GM12878 (cell line): ENCODE measurements at regions not wholly inside any gene's neighbourhood (a gene's known extent, or its start where the extent isn't known, plus 50 kb on each side); places are given as distances from the start of the nearest gene placed in this dataset.

ENCODE experiments used
- ATAC-seq: fragments of 200-7000 bp; cut with Tn5 transposase; 3 replicates; pipeline ENCODE4 v1.9.1; 2020; ENCODE audit warnings: mild to moderate bottlenecking, moderate library complexity
- BruUV-seq: library from RNA; stranded (reverse); fragments of 400-500 nt; replicated peaks from 2 replicates; lab custom pipeline; 2021; lab: Mats Ljungman, UMichigan
- CTCF ChIA-PET: fragments of 300-600 bp; sonication (Branson Sonifier 250); formaldehyde crosslinking; extraction: SDS; loops from one replicate; lab custom pipeline; 2021; ENCODE audit warnings: inconsistent platforms; lab: Yijun Ruan, JAX
- POLR2A ChIA-PET: fragments of 350-600 bp; formaldehyde crosslinking; extraction: SDS; loops from one replicate; lab custom pipeline; 2021; ENCODE audit warnings: inconsistent platforms; lab: Charles Lee
- RAD21 ChIA-PET: fragments of 300-600 bp; sonication (Branson Sonifier 250); formaldehyde crosslinking; loops from one replicate; lab custom pipeline; 2023; ENCODE audit warnings: antibody characterized with exemption; ENCODE audit not compliant: unreplicated experiment; lab: Charles Lee
- SMC1A ChIA-PET: fragments of 300-600 bp; sonication (Branson Sonifier 250); formaldehyde crosslinking; loops from one replicate; lab custom pipeline; 2023; ENCODE audit not compliant: unreplicated experiment, uncharacterized antibody; lab: Charles Lee
- DNase-seq: peaks from one replicate; pipeline ENCODE4 v3.0.0-alpha.2; 2011; ENCODE audit warnings: low read depth, low spot score
- FAIRE-seq: peaks from 3 replicates; lab custom pipeline; 2011; peaks lifted over from hg19 to GRCh38; lab: Jason Lieb, UNC
- H2AFZ ChIP-seq: 2 replicates; pipeline ENCODE4 v1.6.0; 2011; ENCODE audit warnings: low read depth, low read length, control low read depth; ENCODE audit not compliant: control insufficient read depth
- H3K27ac ChIP-seq: 2 replicates; pipeline ENCODE4 v1.5.1; 2011; ENCODE audit warnings: control low read depth; ENCODE audit not compliant: control insufficient read depth, insufficient read depth
- H3K27me3 ChIP-seq, 2 experiments: replicated peaks in 1 of 2; 2 replicates each; pipeline versions ENCODE4 v1.6.0 to v1.6.1; 2011; ENCODE audit warnings: low read length in 1 of 2; ENCODE audit not compliant: control insufficient read depth in 2 of 2, insufficient read depth in 2 of 2
- H3K36me3 ChIP-seq, 2 experiments: 2 replicates each; pipeline ENCODE4 v1.5.1; 2011; ENCODE audit warnings: low read length in 1 of 2; ENCODE audit not compliant: control insufficient read depth in 2 of 2, insufficient read depth in 2 of 2
- H3K4me1 ChIP-seq: 2 replicates; pipeline ENCODE4 v1.6.1; 2011; ENCODE audit warnings: mild to moderate bottlenecking, low read length, moderate library complexity, mixed read lengths; ENCODE audit not compliant: control insufficient read depth, insufficient read depth
- H3K4me2 ChIP-seq: 2 replicates; pipeline ENCODE4 v1.6.0; 2011; ENCODE audit warnings: control low read depth; ENCODE audit not compliant: control insufficient read depth, insufficient read depth
- H3K4me3 ChIP-seq: fragments of 200-600 bp; sonication (generic); 2 replicates; pipeline ENCODE4 v1.5.1; 2016
- H3K79me2 ChIP-seq: 2 replicates; pipeline ENCODE4 v1.6.0; 2011; ENCODE audit warnings: low read length; ENCODE audit not compliant: control insufficient read depth, insufficient read depth
- H3K9ac ChIP-seq: 2 replicates; pipeline ENCODE4 v1.8.0; 2011; ENCODE audit warnings: low read length, control low read depth, mixed read lengths; ENCODE audit not compliant: control insufficient read depth, insufficient read depth
- H3K9me3 ChIP-seq: replicated peaks from 3 replicates; pipeline ENCODE4 v1.5.1; 2011; ENCODE audit warnings: mild to moderate bottlenecking, low read length; ENCODE audit not compliant: control insufficient read depth, insufficient read depth
- H4K20me1 ChIP-seq: 2 replicates; pipeline ENCODE4 v1.6.0; 2011; ENCODE audit not compliant: control insufficient read depth, insufficient read depth
- IRF4 ChIP-seq: IDR thresholded peaks from 2 replicates; pipeline ENCODE4 v1.6.1; 2011; ENCODE audit warnings: low read depth, low read length
- JUNB ChIP-seq: IDR thresholded peaks from 2 replicates; pipeline ENCODE4 v1.6.1; 2016; ENCODE audit warnings: antibody characterized with exemption, mild to moderate bottlenecking
- KLF5 ChIP-seq: fragments of 450-650 bp; IDR thresholded peaks from 2 replicates; pipeline ENCODE4 v1.6.1; 2014; ENCODE audit warnings: mild to moderate bottlenecking; ENCODE audit not compliant: partially characterized antibody
- LARP7 ChIP-seq: fragments of 450-650 bp; IDR thresholded peaks from 2 replicates; pipeline ENCODE4 v1.6.1; 2017; ENCODE audit warnings: mild to moderate bottlenecking
- MEF2B ChIP-seq: fragments of 450-650 bp; IDR thresholded peaks from 2 replicates; pipeline ENCODE4 v1.6.1; 2018; ENCODE audit warnings: mild to moderate bottlenecking, moderate library complexity; ENCODE audit not compliant: partially characterized antibody, poor library complexity, severe bottlenecking
- RAD21 ChIP-seq: IDR thresholded peaks from 2 replicates; pipeline ENCODE4 v1.6.1; 2011; ENCODE audit warnings: mild to moderate bottlenecking, low read depth, low read length, moderate library complexity; ENCODE audit not compliant: insufficient read depth
- RAD51 ChIP-seq: fragments of 450-650 bp; IDR thresholded peaks from 2 replicates; pipeline ENCODE4 v1.6.1; 2016; ENCODE audit warnings: moderate library complexity, mild to moderate bottlenecking, inconsistent platforms
- REST ChIP-seq: IDR thresholded peaks from 2 replicates; pipeline ENCODE4 v1.6.1; 2012; ENCODE audit warnings: mild to moderate bottlenecking, low read depth, low read length
- SIX5 ChIP-seq: IDR thresholded peaks from 2 replicates; pipeline ENCODE4 v1.6.1; 2011; ENCODE audit warnings: mild to moderate bottlenecking, low read depth, low read length, moderate library complexity; ENCODE audit not compliant: severe bottlenecking
- SUZ12 ChIP-seq: fragments of 200-600 bp; sonication (generic); IDR thresholded peaks from one replicate; pipeline ENCODE4 v1.6.1; 2018; ENCODE audit warnings: antibody characterized with exemption, mild to moderate bottlenecking; ENCODE audit not compliant: unreplicated experiment
- TAF1 ChIP-seq: IDR thresholded peaks from 2 replicates; pipeline ENCODE4 v1.6.1; 2011; ENCODE audit warnings: mild to moderate bottlenecking, low read depth, low read length, borderline replicate concordance
- TBL1XR1 ChIP-seq: IDR thresholded peaks from 2 replicates; pipeline ENCODE4 v1.6.1; 2012; ENCODE audit warnings: low read depth, low read length, improper control_type of control experiment
- ZZZ3 ChIP-seq: IDR thresholded peaks from 2 replicates; pipeline ENCODE4 v1.6.1; 2011; ENCODE audit warnings: low read depth; ENCODE audit not compliant: control insufficient read depth, insufficient read length
- WGBS: methylation state at CpG from one replicate; pipeline ENCODE4 v1.1.6; 2016; ENCODE audit warnings: low lambda C conversion rate; ENCODE audit not compliant: insufficient replicate concordance, insufficient coverage; ENCODE audit errors: missing lambda C conversion rate; 5-methylcytosine and 5-hydroxymethylcytosine counted together
- in situ Hi-C: fragments of 300-500 bp; cut with MboI; formaldehyde crosslinking; loops from 9 replicates; pipeline ENCODE4 v1.14.3; 2018; ENCODE audit warnings: mixed read lengths
- intact Hi-C: fragments of 100-400 bp; cut with micrococcal nuclease; formaldehyde crosslinking; loops from one replicate; pipeline ENCODE4 v1.14.2; 2022; ENCODE audit not compliant: unreplicated experiment
- TF ChIP-seq, protein P1 (sequence below): fragments of 150-350 bp; IDR thresholded peaks from 2 replicates; pipeline ENCODE4 v1.6.1; 2014; ENCODE audit warnings: mild to moderate bottlenecking, low read depth, low read length

- H3K4me3 ChIP-seq, result no peak overlapping the region
- TF ChIP-seq RAD21, result no peak
- TF ChIP-seq, all 136 proteins: peak for 0
- Histone ChIP-seq H3K36me3 (no peaks in the 10 kb centered on the region), H3K79me2 (no peaks in the 10 kb centered on the region), H3K27me3 (no peaks in the 10 kb centered on the region; a peak in 1 of 4 replicates), H3K9ac (no peak overlapping the region), H4K20me1 (no peaks in the 10 kb centered on the region), H3K4me2 (no peak overlapping the region), H2AFZ (no peak overlapping the region), H3K9me3 (no peaks in the 10 kb centered on the region; the same call in 2 of the 3 replicates), H3K4me1 (no peaks in the 10 kb centered on the region), H3K27ac (no peak overlapping the region)
- BruUV-seq, result no TSS peak
- ATAC-seq, result no peak
- ChIA-PET SMC1A (no interaction called here), POLR2A (no interaction called here), RAD21 (no interaction called here), CTCF (no interaction called here)
- in situ Hi-C loops, result no loop called here
- 0% methylated on average over 2 of the region's 2 CpGs for WGBS
- intact Hi-C loops, result no loop called here
- no peak for FAIRE-seq
- DNase-seq, result no peak
These were observed 206.6 kb upstream of the DIO3 start for GRCh38 chr14:101354726-101355125.

GRCh38 chr14:101355284-101355683 is 206.0 kb upstream of the DIO3 start:
- Histone ChIP-seq H3K79me2 (no peaks in the 10 kb centered on the region), H3K4me2 (no peak overlapping the region), H4K20me1 (no peaks in the 10 kb centered on the region), H3K4me3 (no peak overlapping the region), H3K36me3 (no peaks in the 10 kb centered on the region), H3K9me3 (no peaks in the 10 kb centered on the region; the same call in 2 of the 3 replicates), H3K9ac (no peak overlapping the region), H3K27me3 (no peaks in the 10 kb centered on the region; a peak in 1 of 4 replicates), H2AFZ (no peak overlapping the region), H3K27ac (no peak overlapping the region), H3K4me1 (no peaks in the 10 kb centered on the region)
- in situ Hi-C loops (no loop called here), intact Hi-C loops (no loop called here)
- SMC1A ChIA-PET, result no interaction called here
- POLR2A ChIA-PET, result no interaction called here
- 25% methylated on average over 5 of the region's 5 CpGs for WGBS
- CTCF ChIA-PET, result no interaction called here
- BruUV-seq, result no TSS peak
- DNase-seq (no peak), ATAC-seq (no peak), FAIRE-seq (no peak)
- RAD21 ChIA-PET, result no interaction called here
- TF ChIP-seq TAF1 (no peak), REST (no peak), LARP7 (no peak), ZZZ3 (no peak), RAD51 (no peak), IRF4 (no peak), TBL1XR1 (no peak), SUZ12 (no peak), RAD21 (no peak), JUNB (no peak), KLF5 (no peak), MEF2B (no peak), SIX5 (no peak)
- TF ChIP-seq, protein P1, sequence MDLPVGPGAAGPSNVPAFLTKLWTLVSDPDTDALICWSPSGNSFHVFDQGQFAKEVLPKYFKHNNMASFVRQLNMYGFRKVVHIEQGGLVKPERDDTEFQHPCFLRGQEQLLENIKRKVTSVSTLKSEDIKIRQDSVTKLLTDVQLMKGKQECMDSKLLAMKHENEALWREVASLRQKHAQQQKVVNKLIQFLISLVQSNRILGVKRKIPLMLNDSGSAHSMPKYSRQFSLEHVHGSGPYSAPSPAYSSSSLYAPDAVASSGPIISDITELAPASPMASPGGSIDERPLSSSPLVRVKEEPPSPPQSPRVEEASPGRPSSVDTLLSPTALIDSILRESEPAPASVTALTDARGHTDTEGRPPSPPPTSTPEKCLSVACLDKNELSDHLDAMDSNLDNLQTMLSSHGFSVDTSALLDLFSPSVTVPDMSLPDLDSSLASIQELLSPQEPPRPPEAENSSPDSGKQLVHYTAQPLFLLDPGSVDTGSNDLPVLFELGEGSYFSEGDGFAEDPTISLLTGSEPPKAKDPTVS, result no peak
